HG02943 (cell line): ENCODE measurements at regions not wholly inside any gene's neighbourhood (a gene's known extent, or its start where the extent isn't known, plus 50 kb on each side); places are given as distances from the start of the nearest gene placed in this dataset.

ENCODE experiments used
- ATAC-seq: cut with Tn5 transposase; IDR thresholded peaks from one replicate; pipeline ENCODE4 v1.9.1; 2021; ENCODE audit warnings: mild to moderate bottlenecking, low read depth, moderate library complexity; ENCODE audit not compliant: unreplicated experiment

DNA sequence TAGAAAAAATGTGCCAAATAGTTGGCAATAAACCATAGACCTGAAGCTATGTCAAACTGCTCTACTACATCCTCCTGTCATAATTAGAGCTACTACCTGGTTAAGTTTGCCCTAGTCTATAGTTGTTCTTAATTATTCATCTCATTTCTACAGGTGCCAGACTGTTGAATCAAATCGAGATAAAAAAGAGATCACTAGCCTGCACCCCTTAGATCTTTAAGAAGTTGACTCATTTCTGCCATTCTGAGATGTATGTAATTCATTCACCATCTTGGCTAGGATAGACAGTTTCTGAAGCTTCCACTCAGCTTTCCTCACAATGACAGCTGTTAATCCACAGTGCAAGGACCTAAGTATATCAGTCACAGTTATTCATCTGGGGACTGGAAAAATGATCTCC is 452.1 kb upstream of the BOD1L1 start:
- ATAC-seq, result no peak

DNA sequence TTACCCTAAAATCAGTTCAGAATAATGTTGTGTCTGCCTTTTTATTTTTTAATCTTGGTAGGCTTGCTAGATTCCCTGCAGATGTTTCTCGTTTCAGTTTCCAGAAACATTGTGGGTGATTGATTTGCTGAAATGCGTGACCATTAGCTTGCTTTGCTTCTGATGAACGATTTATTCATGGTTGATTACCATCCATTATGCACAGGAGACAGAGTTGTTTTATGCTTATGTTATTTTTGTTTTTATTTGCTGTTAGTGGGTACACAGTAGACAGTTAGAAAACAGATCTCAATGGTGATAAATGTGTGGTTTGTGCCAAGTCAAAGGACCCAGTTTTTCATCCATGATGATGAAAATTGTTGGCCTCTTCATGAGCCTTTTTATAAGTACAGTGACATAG is 455.6 kb upstream of the BOD1L1 start:
- ATAC-seq, result no peak

DNA sequence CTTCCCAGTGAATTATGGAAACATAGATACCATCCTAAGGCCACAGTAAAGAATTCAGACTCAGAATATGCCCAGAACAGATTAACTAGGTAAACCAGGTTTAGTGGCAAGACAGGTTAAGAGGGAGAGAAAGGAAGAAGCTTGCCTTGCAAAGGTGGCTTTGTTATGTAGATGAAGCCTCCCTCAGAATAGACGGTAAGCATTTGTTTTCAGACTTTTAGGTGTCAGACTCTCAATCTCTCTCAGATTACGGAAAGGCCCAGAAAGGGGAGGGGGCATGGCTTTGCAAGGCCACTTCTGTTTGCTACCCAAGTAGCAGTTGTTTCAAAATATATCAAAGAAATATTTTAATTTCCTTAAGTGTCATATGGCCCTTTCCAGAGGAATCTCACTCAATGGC is 457.1 kb upstream of the BOD1L1 start:
- no peak for ATAC-seq

DNA sequence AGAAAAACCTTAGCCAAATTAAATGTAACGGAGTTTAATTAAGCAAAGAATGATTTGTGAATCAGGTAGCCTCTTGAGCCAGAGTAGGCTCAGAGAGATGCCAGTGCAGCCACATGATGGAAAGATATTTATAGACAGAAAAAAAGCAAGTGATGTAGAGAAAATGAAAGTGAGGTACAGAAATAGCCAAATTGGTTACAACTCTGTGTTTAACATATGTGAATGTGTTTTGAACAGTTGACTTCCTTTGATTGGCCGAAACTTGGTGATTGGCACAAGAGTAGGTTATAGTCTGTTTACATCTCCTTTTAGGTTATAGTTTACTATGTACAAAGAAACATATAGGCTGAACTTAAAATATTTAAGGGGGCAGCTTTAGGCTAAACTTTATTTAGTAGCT is 459.9 kb upstream of the BOD1L1 start:
- ATAC-seq, result no peak

DNA sequence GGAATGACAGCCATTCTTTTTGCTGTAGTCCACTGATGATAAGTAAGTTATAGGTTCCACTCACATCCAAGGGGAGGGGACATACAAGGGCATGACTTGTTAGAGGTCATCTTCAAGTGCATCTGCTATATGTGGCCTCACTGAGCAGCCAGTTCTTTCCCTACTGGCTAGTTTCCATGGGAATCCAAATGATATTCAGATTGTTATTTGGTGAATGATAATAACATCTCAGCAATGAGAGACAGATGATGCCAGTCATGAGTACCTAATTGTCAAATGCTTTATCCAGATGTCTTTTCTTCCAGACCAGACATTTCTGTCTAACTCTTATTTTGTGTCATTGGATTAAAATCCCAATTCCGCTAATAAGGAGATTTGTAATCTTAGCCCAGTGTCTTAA is 460.4 kb upstream of the BOD1L1 start:
- ATAC-seq, result no peak

DNA sequence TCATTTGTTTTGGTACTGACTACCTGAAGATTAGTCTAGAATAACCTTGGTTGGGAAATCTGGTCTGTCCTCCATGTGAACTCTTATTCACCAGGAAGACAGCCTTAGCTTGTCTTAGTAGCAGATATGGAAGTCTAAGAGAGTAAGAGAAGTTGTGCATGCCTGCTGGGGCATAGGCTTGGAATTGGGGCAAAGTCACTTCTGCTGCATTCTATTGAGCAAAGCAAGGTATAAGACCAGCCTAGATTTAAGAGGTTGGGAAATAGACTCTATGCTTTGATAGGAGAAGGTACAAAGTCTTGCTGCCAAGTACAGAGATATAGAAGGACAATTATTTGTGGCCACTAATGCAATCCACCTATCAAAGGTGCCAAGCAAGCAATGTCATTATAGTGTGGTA is 464.0 kb upstream of the BOD1L1 start:
- no peak for ATAC-seq

DNA sequence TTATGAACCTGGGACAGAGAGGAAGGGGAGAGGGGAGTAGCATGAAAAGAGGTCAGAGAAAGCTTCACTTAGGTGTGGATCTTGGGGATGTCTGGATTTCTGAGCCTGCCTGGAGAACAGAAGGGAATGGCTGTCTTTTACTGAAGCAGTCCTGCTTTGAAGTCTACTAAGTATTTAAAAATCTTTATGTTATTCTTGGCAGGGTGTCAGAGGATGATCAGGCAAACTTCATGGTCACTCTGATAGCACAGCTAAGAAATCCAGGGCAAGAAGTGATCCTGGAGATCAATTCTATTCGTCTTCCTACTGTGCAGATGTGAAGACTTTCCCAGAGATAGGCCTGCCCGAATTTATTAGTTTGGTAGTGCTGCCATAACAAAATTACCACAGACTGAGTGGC is 464.4 kb upstream of the BOD1L1 start:
- no peak for ATAC-seq

DNA sequence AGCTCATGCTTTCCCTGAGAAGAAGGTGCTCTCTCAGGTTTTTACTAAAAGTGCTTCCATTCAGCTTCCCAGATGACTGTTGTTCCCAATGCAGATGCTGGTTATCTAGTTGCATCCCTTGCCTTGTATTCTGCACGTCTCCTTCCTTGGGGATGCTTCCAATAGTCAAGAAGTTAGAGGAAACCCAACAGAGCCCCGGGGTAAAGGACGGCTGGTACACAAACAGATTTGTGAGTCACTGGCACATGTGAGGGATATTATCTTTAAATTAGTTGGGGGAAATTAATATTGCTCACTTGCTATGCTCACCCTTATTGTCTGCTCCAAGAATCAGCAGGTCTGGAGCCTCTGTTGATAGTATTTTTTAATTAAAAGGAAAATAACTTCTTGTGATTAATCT is 465.2 kb upstream of the BOD1L1 start:
- no peak for ATAC-seq

DNA sequence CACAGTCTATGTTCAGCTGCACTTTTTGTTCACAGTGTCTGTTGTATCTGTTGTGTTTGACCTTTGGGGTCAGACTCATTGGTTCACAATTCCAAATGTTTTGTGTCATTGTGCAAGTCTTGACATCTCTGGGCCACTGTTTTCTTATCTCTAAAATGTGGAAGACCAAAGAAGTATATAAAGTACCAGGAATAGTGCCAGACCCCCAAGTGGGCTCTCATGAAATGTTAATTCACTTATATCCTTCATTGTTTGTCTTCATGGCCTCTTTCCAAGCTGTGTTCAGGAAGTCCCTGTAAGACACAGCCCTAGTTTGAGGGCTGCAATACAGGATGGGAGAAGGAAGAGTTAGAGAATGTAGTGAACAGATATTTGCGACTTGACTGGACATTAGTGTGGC is 468.3 kb upstream of the BOD1L1 start:
- ATAC-seq, result no peak

DNA sequence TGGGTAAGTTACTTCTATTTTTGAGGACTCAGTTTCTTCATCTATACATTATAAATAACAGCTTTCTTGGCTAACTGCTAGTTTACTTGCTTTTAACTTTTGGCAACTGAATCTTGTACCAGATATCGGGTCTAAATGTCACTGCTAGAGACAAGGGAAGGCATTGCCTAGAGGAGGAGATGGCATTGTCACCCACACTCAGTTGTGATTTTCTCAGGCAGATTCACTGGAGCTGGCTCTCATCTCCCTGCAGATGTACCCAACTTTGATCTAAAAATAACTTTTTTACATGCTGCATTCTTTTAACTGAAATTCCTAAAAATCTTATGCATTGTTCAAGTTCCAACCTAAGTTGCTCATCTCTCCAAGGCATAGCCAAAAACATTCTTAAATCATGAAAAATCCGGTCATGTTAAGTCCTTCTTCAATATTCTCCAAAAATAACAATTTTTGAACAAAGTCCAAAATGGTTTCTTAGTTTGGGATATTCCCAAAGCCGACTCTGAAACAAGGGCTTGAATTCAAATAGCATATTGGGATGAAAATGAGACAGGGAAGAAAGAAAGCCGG is 469.0 kb upstream of the BOD1L1 start:
- no peak for ATAC-seq

DNA sequence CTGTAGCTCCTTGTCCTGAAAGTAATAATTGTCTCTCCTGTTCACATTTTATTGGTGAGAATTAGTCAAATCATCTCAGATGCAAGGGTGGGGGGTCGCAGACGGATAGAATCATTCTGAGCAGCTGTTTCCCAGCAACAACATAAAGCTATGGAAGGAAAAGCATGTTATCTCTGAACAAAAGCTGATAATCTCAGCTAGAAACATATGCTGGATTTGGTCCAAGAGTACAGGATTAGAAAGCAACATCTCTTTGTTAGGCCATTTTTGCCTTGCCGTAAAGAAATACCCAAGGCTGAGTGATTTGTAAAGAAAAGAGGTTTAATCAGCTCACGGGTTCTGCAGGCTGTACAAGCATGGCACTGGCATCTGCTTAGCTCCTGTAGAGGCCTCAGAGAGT is 472.8 kb upstream of the BOD1L1 start:
- ATAC-seq, result no peak

DNA sequence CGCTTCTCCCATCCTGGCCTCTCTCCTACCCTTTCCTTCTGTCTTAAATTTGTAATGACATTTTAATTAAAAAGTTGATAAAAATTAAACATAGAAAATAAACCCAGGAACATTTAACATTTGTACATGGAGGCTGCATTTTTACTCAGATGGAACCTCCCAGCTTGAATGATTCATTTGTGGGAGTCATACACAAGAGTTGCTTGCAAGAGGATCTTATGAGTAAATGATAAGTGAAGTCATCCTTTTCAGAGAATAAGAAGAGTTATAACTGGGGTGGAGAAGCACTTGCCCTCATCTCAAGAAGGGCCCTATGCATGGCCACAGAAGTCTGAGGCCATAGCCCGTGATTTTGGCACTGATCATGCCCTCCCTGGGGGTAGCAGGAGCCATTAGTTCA is 482.9 kb upstream of the BOD1L1 start:
- no peak for ATAC-seq

DNA sequence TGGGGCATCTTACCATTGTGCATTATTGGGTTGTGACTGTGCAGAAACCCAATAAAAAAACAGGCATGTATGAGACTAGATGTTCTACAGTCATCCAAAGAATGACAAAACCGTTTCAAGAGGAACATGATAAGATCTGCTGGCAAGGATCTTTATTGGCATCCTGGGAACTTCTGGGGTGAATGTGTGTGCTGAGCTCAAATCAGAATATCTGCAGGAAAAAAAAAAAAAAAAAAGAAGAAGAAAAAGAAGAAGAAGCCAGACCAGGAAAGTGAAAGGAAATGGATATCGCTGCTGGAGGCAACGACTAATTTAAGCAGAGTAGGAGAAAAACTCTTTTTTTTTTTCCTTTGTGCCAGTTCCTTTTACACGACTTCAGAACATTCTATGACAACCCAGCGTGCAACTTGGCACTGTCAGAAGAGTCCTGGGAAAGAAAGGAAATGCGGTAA is 484.2 kb upstream of the BOD1L1 start:
- no peak for ATAC-seq

DNA sequence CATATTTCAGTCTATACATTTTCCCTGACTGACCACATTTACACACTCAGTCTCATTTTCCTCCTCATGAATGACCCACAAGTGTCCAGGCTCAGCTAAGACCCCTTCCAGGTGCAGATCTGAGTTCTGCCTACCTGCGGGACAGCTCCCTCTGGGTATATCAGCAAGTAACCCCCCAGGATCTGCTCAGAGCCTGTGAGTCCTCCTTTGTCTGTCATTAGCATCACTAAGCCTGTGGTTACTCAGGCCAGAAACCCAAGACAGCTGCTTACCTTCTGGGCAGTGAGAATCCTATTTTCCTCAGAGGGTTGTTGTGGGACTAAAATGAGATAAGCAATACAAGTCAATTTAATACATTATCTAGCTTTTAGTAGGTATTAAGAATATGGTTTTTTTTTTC is 487.6 kb upstream of the BOD1L1 start:
- no peak for ATAC-seq

DNA sequence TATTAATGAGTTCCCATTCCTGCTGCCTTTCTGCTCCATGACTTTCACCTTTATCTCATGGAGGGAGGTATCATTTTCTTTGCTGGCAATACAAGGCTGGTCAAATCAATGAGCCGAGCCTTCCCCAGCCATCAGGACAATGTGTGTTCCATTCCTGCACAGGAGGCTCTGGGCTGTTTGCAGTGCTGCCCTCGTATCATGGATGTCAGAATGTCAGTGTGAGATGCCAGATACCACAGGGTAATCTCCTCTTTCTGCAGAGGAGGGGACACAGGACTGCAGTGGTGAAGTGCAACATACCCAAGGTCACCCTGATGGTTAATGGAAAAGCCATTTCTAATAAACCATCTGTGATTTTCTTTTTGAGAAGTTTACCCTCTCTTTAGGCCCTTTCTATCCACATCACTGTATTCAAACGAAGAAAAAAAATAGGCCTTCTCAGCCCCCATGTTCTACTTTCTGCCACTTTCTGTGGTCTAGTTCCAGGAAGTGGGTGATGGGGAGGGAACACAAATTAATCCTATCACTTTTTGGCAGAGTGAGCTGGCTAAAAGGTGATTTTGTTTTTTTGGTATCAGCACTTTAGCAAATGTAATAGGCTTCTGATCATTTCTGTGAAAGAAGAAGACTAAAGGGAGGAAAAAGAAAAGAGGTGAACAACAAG is 490.2 kb upstream of the BOD1L1 start:
- ATAC-seq, result no peak

DNA sequence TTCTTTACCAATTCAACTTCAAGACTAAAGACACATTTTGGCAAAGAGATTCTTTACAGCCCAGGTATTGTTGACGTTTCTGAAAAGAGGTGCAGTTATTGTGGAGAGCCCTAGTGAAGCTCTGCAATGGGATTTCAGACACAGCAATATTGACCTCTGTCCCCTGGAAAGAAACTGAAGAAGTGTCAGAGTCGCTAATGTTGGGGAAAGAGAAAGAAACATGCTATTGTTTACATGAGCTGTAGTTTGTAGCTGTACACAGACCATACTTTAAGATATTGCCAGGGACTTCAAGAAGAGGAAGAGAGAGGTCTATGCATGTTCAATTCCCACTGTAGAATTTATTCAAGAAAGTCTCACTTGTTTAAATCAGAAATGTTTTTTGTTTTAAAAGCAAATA is 497.3 kb upstream of the BOD1L1 start:
- ATAC-seq, result no peak

DNA sequence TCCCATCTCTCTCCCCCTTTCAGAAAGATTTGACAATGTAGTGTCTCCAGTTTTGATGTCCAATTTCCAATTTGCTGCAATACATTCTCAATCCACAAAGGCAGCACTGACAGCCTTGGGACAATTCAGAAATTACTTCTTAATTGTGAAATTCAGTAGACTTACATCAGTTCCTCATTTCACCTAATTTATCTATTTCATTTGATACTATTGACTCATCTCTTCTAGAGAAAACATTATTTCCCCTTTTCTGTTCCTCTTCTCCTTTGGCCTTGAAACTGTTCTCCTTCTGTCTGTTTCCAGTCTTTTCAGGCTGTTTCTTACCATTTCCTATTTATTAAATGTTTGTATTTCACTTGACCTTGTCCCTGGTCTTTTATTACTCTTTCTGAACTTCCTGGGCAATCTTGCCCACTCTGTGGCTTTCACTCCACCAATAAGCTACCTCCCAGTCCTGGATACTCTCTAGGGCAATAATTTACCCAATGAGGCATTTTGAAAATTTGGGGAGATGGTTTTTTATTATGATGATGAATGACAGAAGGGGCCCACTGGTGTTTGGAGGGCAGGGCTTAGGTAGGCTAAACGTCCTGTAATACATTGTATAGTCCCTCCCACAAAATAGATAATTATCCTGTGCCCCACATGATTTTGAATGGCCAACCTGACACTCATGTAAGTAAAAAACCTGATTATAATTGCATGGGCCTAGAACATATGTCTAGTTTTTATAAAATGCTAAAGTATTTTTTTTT is 498.0 kb upstream of the BOD1L1 start:
- ATAC-seq, result peak; percentile 87

DNA sequence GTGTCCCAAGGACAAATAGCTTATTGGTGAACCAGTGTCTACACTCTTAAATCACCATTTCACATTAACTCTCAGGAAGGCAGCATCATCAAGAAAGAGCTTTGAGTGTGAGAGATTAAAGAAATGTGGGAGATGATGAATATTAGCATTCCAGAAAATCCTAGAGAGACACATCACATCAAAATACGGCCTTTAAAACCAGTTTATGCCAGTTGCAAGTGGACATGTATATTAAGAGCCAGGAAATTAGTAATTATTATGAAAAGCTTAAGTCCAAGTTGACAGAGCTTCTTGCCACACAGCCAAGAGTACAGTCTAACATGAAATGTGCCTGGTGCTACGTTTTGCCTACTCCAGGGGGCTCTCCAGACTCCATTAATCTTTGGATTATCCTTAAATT is 503.0 kb upstream of the BOD1L1 start:
- no peak for ATAC-seq

DNA sequence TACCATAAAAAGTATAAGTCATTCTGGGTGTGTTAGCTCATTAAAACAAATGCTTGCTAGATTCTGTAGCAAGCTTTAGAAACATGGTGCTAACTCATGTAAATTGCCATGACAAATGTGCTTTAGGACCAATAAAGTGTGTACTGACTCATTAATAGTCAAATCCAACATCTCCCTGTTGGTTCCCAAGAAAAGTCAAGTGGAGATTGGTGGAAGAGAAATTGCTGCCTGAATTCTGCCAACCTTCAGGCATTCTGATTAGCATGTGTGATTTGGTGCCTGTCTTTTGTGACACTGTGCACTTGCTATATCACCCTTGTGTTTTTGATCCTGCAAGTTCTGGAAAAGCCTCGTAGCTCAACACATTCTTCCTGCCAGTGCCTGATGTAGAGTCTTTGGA is 503.8 kb upstream of the BOD1L1 start:
- ATAC-seq, result no peak

DNA sequence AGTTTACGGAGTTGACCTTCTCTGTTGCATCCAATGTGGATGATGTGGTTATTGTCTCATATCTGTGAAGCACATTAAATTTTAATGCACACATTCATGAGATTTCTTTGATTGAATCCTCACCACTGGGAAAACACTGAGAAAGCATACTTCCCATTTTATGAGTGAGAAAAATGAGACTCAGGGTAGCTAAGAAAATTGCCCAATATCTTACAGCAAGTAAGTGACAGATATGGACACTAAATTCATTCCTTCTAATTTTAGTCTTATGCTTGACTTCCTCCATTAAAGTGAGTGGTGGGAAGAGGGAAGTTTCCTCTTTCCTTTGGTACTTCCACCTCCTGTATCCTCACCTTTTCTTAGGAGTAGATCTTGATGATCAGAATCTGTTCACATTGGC is 504.8 kb upstream of the BOD1L1 start:
- no peak for ATAC-seq

DNA sequence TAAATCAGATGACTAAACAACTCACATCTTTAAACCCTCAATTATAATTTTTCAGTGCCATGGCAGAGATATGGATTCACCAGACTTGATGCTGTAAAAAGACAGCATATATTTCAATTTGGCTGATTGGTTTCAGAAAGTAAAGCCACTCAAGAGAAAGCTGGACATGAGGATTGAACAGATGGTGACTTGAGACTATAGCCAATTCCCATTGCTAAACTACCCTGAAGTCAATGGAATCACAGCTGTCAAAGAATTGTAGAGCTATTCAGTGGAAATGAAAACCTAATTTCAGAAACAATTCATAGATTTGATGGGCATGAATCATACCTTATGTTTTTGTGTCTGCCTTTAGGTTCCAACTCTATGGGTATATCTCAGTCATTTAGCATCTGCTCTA is 510.6 kb upstream of the BOD1L1 start:
- no peak for ATAC-seq

DNA sequence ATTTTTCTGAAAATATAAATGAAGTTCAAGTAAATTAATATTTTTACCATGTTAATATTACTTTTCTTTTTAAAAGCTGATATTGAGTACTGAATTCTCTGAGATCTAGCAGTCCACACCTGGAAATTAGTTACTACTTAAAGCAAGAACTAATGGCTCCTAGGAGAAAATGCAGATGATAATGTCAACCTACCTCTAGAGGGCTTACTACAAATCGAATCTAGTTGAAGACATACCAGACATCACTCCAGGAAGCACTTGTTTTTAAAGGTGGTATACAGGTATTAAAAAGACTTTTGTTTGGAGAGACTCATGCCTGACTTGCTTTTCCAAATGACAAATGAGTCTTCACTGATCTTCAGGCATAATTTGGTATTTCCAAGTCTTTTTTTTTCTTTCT is 516.4 kb upstream of the BOD1L1 start:
- no peak for ATAC-seq
